ENCODE measurements at regions not wholly inside any gene's neighbourhood (a gene's known extent, or its start where the extent isn't known, plus 50 kb on each side); places are given as distances from the start of the nearest gene placed in this dataset.

GRCh38 chr7:37590824-37591223 is 92.7 kb upstream of the GPR141 start:
- Histone ChIP-seq H3K4me3 (no peak overlapping the region), H3K27ac (no peak overlapping the region), H3K4me1 (no peaks in the 10 kb centered on the region), H3K36me3 (ENCODE audit: insufficient read depth in 1 of 2, low read depth in 1 of 2) (no peaks in the 10 kb centered on the region), H3K9me3 (no peaks in the 10 kb centered on the region), H3K27me3 (ENCODE audit: insufficient read depth in 3 of 3, low read length in 2 of 3) (no peaks in the 10 kb centered on the region)
- 69 to 83% (median 80%) methylated on average over 4 of the region's 4 CpGs for WGBS, 3 donors
- TF ChIP-seq CTCF (IDR thresholded peaks at IDR 0.05): no peak
- intact Hi-C loops (cut with DNase I): no loop called here
- no peak for DNase-seq
- ATAC-seq: no peak

GRCh38 chr7:37592366-37592765 is 91.2 kb upstream of the GPR141 start:
- 35 to 39% (median 36%) methylated on average over 2 of the region's 2 CpGs for WGBS, 3 donors
- Histone ChIP-seq H3K36me3 (ENCODE audit: insufficient read depth in 1 of 2, low read depth in 1 of 2) (no peaks in the 10 kb centered on the region), H3K27ac (no peak overlapping the region), H3K4me3 (no peak overlapping the region), H3K27me3 (ENCODE audit: insufficient read depth in 3 of 3, low read length in 2 of 3) (no peaks in the 10 kb centered on the region), H3K4me1 (no peaks in the 10 kb centered on the region), H3K9me3 (peaks cover 7% of the 10 kb centered on the region)
- DNase-seq: no peak
- no peak for TF ChIP-seq CTCF (IDR thresholded peaks at IDR 0.05)
- ATAC-seq: no peak
- intact Hi-C loops (cut with DNase I): no loop called here

- no peaks in the 10 kb centered on the region for H3K4me1 ChIP-seq
- H3K27me3 ChIP-seq (ENCODE audit: insufficient read depth in 3 of 3, low read length in 2 of 3): no peaks in the 10 kb centered on the region
- peaks cover 9% of the 10 kb centered on the region for H3K9me3 ChIP-seq
- DNase-seq (no peak), ATAC-seq (no peak)
- H3K4me3 ChIP-seq: no peak overlapping the region
- no peak for TF ChIP-seq CTCF (IDR thresholded peaks at IDR 0.05)
- 91 to 97% (median 92%) methylated on average over 1 of the region's 1 CpG for WGBS, 3 donors
- H3K36me3 ChIP-seq (ENCODE audit: insufficient read depth in 1 of 2, low read depth in 1 of 2): no peaks in the 10 kb centered on the region
- no peak overlapping the region for H3K27ac ChIP-seq
- intact Hi-C loops (cut with DNase I): no loop called here
These were observed 89.0 kb upstream of the GPR141 start for GRCh38 chr7:37594602-37595001.

- H3K27ac ChIP-seq: no peak overlapping the region
- no peaks in the 10 kb centered on the region for H3K27me3 ChIP-seq (ENCODE audit: insufficient read depth in 3 of 3, low read length in 2 of 3)
- TF ChIP-seq CTCF (IDR thresholded peaks at IDR 0.05): no peak
- intact Hi-C loops (cut with DNase I): no loop called here
- no peak overlapping the region for H3K4me3 ChIP-seq
- peaks cover 9% of the 10 kb centered on the region for H3K9me3 ChIP-seq
- ATAC-seq: no peak
- no peak for DNase-seq
- WGBS, 3 donors: 32 to 73% (median 69%) methylated on average over 2 of the region's 2 CpGs
- no peaks in the 10 kb centered on the region for H3K36me3 ChIP-seq (ENCODE audit: insufficient read depth in 1 of 2, low read depth in 1 of 2)
- H3K4me1 ChIP-seq: no peaks in the 10 kb centered on the region
These were observed 84.7 kb upstream of the GPR141 start for GRCh38 chr7:37598824-37599223.

- no peak for TF ChIP-seq CTCF (IDR thresholded peaks at IDR 0.05)
- H3K9me3 ChIP-seq: peaks cover 9% of the 10 kb centered on the region
- H3K4me1 ChIP-seq: no peaks in the 10 kb centered on the region
- 28 to 45% (median 30%) methylated on average over 6 of the region's 6 CpGs for WGBS, 3 donors
- H3K27me3 ChIP-seq (ENCODE audit: insufficient read depth in 3 of 3, low read length in 2 of 3): no peaks in the 10 kb centered on the region
- ATAC-seq: no peak
- no peak overlapping the region for H3K4me3 ChIP-seq
- intact Hi-C loops (cut with DNase I): no loop called here
- H3K36me3 ChIP-seq (ENCODE audit: insufficient read depth in 1 of 2, low read depth in 1 of 2): no peaks in the 10 kb centered on the region
- H3K27ac ChIP-seq: no peak overlapping the region
- DNase-seq: no peak
These were observed 82.2 kb upstream of the GPR141 start for GRCh38 chr7:37601321-37601720.

Measured in psoas muscle (tissue), 7 donors.